SK-N-SH (cell line): ENCODE measurements at regions not wholly inside any gene's neighbourhood (a gene's known extent, or its start where the extent isn't known, plus 50 kb on each side); places are given as distances from the start of the nearest gene placed in this dataset.

ENCODE experiments used
- CHD2 ChIP-seq: fragments of 150-350 bp; IDR thresholded peaks from 2 replicates; pipeline ENCODE4 v1.6.1; 2018; ENCODE audit warnings: low read length; ENCODE audit not compliant: partially characterized antibody
- CTCF ChIP-seq: fragments of 200-600 bp; sonication (generic); IDR thresholded peaks from 2 replicates; pipeline ENCODE4 v1.6.1; 2017; ENCODE audit warnings: antibody characterized with exemption, mild to moderate bottlenecking, moderate library complexity
- EZH2phosphoT487 ChIP-seq: fragments of 200-600 bp; sonication (generic); IDR thresholded peaks from 2 replicates; pipeline ENCODE4 v1.6.1; 2017; ENCODE audit warnings: low read depth, mixed run types, mild to moderate bottlenecking, antibody characterized with exemption, moderate library complexity, borderline replicate concordance
- JUND ChIP-seq: IDR thresholded peaks from 2 replicates; pipeline ENCODE4 v1.4.0; 2012
- POLR2AphosphoS5 ChIP-seq: IDR thresholded peaks from 2 replicates; pipeline ENCODE4 v1.6.1; 2012; ENCODE audit warnings: low read depth, low read length
- RCOR1 ChIP-seq: fragments of 150-350 bp; IDR thresholded peaks from 2 replicates; pipeline ENCODE4 v1.6.1; 2017; ENCODE audit warnings: antibody characterized with exemption, low read length
- REST ChIP-seq: IDR thresholded peaks from 2 replicates; pipeline ENCODE4 v1.6.1; 2012; ENCODE audit warnings: mild to moderate bottlenecking, low read depth, low read length, moderate library complexity
- RFX5 ChIP-seq: IDR thresholded peaks from 2 replicates; pipeline ENCODE4 v1.6.1; 2012; ENCODE audit warnings: mild to moderate bottlenecking, improper control_type of control experiment, low read length
- SIN3A ChIP-seq: IDR thresholded peaks from 2 replicates; pipeline ENCODE4 v1.6.1; 2012; ENCODE audit warnings: low read depth, mild to moderate bottlenecking, low read length, moderate library complexity, borderline replicate concordance
- TCF12 ChIP-seq: IDR thresholded peaks from 2 replicates; pipeline ENCODE4 v1.4.0; 2012
- USF2 ChIP-seq: fragments of 150-350 bp; IDR thresholded peaks from 2 replicates; pipeline ENCODE4 v1.6.1; 2017; ENCODE audit warnings: antibody characterized with exemption, low read length, low read depth, borderline replicate concordance

- TF ChIP-seq POLR2AphosphoS5 = no peak
- TF ChIP-seq SIN3A = no peak
- TF ChIP-seq CTCF = no peak
- no peak for TF ChIP-seq JUND
- no peak for TF ChIP-seq TCF12
- TF ChIP-seq RFX5 = no peak
- no peak for TF ChIP-seq EZH2phosphoT487
- no peak for TF ChIP-seq CHD2
- TF ChIP-seq USF2 = no peak
- TF ChIP-seq RCOR1 = no peak
- no peak for TF ChIP-seq REST
These were observed 260.4 kb upstream of the MIR17HG start for GRCh38 chr13:91086936-91087716.
